ENCODE measurements at regions not wholly inside any gene's neighbourhood (a gene's known extent, or its start where the extent isn't known, plus 50 kb on each side); places are given as distances from the start of the nearest gene placed in this dataset.

DNA sequence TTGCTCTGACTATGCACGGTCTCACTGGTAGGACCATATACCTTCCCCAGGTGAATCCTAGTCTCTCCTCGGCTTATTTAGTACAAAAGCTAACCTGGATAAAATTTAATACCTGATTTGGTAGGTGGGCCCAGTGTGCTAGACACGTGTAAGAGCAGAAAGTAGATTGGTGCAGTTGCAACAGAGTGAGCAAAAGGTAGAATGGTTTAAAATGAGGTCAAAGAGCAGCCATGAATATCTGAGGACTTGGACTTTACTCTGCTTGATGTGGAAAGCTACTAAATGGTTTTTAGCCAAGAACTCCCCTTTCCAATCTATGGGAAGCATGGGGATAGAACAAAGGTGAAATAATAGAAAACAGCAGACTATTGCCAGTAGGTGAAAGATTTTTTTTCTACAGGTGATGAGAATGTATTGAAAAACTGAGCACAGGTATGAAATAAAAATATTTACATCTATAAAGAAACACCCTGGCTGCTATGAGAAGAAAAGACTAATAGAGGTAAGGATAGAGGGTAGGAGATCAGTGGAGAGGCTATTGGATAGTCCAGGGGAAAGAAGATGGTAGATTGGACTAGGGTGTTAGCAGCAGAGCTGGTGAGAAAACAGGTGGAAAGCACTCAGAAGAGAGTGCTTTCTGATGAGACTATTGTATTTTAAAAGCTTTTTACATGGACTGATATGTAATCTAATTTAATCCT, 61.3 kb upstream of the BCL9 start:
- intact Hi-C loops (cut with DNase I, micrococcal nuclease): no loop called here
- POLR2A ChIA-PET: interaction anchor here (0.6 kb wide), 1 partner anchor 316 kb away, joined by 3 read pairs; no protein-coding TSS in a partner anchor
- H3K36me3 Mint-ChIP-seq (ENCODE audit: low read depth): no peaks in the 10 kb centered on the region
- CTCF ChIA-PET: no interaction called here
- TF ChIP-seq, protein P1, sequence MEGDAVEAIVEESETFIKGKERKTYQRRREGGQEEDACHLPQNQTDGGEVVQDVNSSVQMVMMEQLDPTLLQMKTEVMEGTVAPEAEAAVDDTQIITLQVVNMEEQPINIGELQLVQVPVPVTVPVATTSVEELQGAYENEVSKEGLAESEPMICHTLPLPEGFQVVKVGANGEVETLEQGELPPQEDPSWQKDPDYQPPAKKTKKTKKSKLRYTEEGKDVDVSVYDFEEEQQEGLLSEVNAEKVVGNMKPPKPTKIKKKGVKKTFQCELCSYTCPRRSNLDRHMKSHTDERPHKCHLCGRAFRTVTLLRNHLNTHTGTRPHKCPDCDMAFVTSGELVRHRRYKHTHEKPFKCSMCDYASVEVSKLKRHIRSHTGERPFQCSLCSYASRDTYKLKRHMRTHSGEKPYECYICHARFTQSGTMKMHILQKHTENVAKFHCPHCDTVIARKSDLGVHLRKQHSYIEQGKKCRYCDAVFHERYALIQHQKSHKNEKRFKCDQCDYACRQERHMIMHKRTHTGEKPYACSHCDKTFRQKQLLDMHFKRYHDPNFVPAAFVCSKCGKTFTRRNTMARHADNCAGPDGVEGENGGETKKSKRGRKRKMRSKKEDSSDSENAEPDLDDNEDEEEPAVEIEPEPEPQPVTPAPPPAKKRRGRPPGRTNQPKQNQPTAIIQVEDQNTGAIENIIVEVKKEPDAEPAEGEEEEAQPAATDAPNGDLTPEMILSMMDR (IDR thresholded peaks at IDR 0.05): no peak
- no peaks in the 10 kb centered on the region for H3K4me1 Mint-ChIP-seq (ENCODE audit: low read depth)
- DNase-seq (no peak), ATAC-seq (ENCODE audit: poor library complexity) (no peak)
- peaks cover 37% of the 10 kb centered on the region for H3K27me3 Mint-ChIP-seq
- peaks cover 2 to 8% of the 10 kb centered on the region in 2 experiments for H3K27me3 ChIP-seq (ENCODE audit: control insufficient read depth in 1 of 2, insufficient read depth in 2 of 2, low read length in 2 of 2)
- H3K4me3 Mint-ChIP-seq: no peak overlapping the region
- no peak overlapping the region for H3K4me3 ChIP-seq (ENCODE audit: low read length)
- H3K27ac Mint-ChIP-seq: no peak overlapping the region
- H3K36me3 ChIP-seq (ENCODE audit: insufficient read depth, low read length): no peaks in the 10 kb centered on the region
- no peaks in the 10 kb centered on the region for H3K9me3 Mint-ChIP-seq
- H3K4me1 ChIP-seq (ENCODE audit: insufficient read depth, low read length): no peaks in the 10 kb centered on the region
- no peak overlapping the region for H3K27ac ChIP-seq (ENCODE audit: low read depth in 1 of 2, low read length in 2 of 2)
- no peaks in the 10 kb centered on the region for H3K9me3 ChIP-seq (ENCODE audit: control insufficient read depth in 1 of 2, insufficient read depth in 1 of 2, low read length in 2 of 2)

- H3K36me3 ChIP-seq (ENCODE audit: insufficient read depth, low read length): no peaks in the 10 kb centered on the region
- H3K9me3 ChIP-seq (ENCODE audit: control insufficient read depth in 1 of 2, insufficient read depth in 1 of 2, low read length in 2 of 2): no peaks in the 10 kb centered on the region
- Mint-ChIP-seq H3K36me3 (ENCODE audit: low read depth) (no peaks in the 10 kb centered on the region), H3K4me3 (no peak overlapping the region), H3K9me3 (no peaks in the 10 kb centered on the region), H3K27me3 (peaks cover 37% of the 10 kb centered on the region), H3K4me1 (ENCODE audit: low read depth) (no peaks in the 10 kb centered on the region), H3K27ac (no peak overlapping the region)
- intact Hi-C loops (cut with DNase I, micrococcal nuclease): no loop called here
- TF ChIP-seq, protein P1 (IDR thresholded peaks at IDR 0.05): no peak
- no peak for ATAC-seq (ENCODE audit: poor library complexity)
- H3K4me1 ChIP-seq (ENCODE audit: insufficient read depth, low read length): no peaks in the 10 kb centered on the region
- ChIA-PET CTCF (no interaction called here), POLR2A (no interaction called here)
- H3K4me3 ChIP-seq (ENCODE audit: low read length): no peak overlapping the region
- H3K27ac ChIP-seq (ENCODE audit: low read depth in 1 of 2, low read length in 2 of 2): no peak overlapping the region
- no peak for DNase-seq
- peaks cover 2 to 8% of the 10 kb centered on the region in 2 experiments for H3K27me3 ChIP-seq (ENCODE audit: control insufficient read depth in 1 of 2, insufficient read depth in 2 of 2, low read length in 2 of 2)
Observed at GRCh38 chr1:147480565-147480935, 60.8 kb upstream of the BCL9 start.

- Mint-ChIP-seq H3K4me3 (no peak overlapping the region), H3K27me3 (peaks cover 13% of the 10 kb centered on the region), H3K9me3 (no peaks in the 10 kb centered on the region), H3K27ac (no peak overlapping the region), H3K4me1 (ENCODE audit: low read depth) (no peaks in the 10 kb centered on the region), H3K36me3 (ENCODE audit: low read depth) (no peaks in the 10 kb centered on the region)
- Histone ChIP-seq H3K27me3 (ENCODE audit: control insufficient read depth in 1 of 2, insufficient read depth in 2 of 2, low read length in 2 of 2) (peaks cover 0 to 8% of the 10 kb centered on the region in 2 experiments), H3K9me3 (ENCODE audit: control insufficient read depth in 1 of 2, insufficient read depth in 1 of 2, low read length in 2 of 2) (no peaks in the 10 kb centered on the region), H3K27ac (ENCODE audit: low read depth in 1 of 2, low read length in 2 of 2) (no peak overlapping the region), H3K4me1 (ENCODE audit: insufficient read depth, low read length) (no peaks in the 10 kb centered on the region), H3K36me3 (ENCODE audit: insufficient read depth, low read length) (no peaks in the 10 kb centered on the region), H3K4me3 (ENCODE audit: low read length) (no peak overlapping the region)
- ATAC-seq (ENCODE audit: poor library complexity): no peak
- TF ChIP-seq, protein P1 (IDR thresholded peaks at IDR 0.05): no peak
- POLR2A ChIA-PET: no interaction called here
- DNase-seq: no peak
- CTCF ChIA-PET: no interaction called here
- intact Hi-C loops (cut with DNase I, micrococcal nuclease): no loop called here
Observed at GRCh38 chr1:147486876-147487656, 54.2 kb upstream of the BCL9 start.

Data from CD4-positive, alpha-beta T cell (primary cell).